GM12801 (cell line): ENCODE measurements at regions not wholly inside any gene's neighbourhood (a gene's known extent, or its start where the extent isn't known, plus 50 kb on each side); places are given as distances from the start of the nearest gene placed in this dataset.

Experiments used
- TF ChIP-seq, protein P1 (sequence below): IDR thresholded peaks from one replicate; pipeline ENCODE4 v1.5.1; 2011; ENCODE audit warnings: control low read depth; ENCODE audit not compliant: insufficient read length; ENCODE audit errors: extremely low read depth

DNA sequence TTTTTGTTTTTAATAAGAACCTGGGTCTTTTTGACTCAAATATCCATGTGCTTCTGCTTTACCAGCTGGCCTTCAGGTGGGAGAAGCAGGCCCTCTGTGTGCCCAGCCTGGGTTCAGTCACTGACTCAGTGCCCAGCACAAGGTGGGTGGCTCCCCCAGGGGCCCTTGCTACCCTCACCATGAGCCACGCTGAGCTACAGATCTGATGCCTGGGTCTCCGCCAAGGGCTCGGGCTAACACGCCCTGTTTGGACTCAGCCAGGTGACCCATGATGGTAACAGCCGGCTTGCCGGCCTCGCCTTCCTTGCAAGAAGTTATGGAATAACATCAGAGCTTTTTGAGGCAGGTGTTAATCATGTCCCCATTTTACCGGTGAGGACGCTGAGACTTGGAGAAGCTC, 109.5 kb upstream of the NLRP1 start:
- TF ChIP-seq, protein P1, sequence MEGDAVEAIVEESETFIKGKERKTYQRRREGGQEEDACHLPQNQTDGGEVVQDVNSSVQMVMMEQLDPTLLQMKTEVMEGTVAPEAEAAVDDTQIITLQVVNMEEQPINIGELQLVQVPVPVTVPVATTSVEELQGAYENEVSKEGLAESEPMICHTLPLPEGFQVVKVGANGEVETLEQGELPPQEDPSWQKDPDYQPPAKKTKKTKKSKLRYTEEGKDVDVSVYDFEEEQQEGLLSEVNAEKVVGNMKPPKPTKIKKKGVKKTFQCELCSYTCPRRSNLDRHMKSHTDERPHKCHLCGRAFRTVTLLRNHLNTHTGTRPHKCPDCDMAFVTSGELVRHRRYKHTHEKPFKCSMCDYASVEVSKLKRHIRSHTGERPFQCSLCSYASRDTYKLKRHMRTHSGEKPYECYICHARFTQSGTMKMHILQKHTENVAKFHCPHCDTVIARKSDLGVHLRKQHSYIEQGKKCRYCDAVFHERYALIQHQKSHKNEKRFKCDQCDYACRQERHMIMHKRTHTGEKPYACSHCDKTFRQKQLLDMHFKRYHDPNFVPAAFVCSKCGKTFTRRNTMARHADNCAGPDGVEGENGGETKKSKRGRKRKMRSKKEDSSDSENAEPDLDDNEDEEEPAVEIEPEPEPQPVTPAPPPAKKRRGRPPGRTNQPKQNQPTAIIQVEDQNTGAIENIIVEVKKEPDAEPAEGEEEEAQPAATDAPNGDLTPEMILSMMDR, result no peak

DNA sequence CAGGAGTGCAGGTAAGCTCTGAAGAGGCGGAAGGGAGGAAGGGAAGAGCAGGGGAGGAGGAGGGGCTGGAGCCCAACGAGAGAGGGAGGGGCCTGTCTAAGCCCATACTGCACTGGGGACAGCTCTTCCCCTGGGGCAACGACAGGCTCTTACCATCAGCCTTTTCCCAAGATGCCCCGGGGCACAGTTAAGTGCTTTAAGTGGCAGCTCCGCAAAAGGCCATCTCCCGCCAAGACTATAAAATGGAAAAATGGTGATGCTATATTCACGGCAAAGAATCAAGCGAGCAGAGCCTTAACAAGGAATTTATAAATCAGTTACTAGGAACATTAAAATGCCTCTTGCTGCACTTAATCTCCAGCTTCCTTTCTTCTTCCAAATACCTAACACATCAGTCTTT, 110.2 kb upstream of the NLRP1 start:
- TF ChIP-seq, protein P1, result no peak

- TF ChIP-seq, protein P1, result no peak
These were observed 111.2 kb upstream of the NLRP1 start for GRCh38 chr17:5695480-5695879.

- TF ChIP-seq, protein P1, result no peak
These were observed 114.7 kb upstream of the NLRP1 start for GRCh38 chr17:5698959-5699358.

GRCh38 chr17:5699814-5700213, 115.5 kb upstream of the NLRP1 start:
- TF ChIP-seq, protein P1, result no peak

DNA sequence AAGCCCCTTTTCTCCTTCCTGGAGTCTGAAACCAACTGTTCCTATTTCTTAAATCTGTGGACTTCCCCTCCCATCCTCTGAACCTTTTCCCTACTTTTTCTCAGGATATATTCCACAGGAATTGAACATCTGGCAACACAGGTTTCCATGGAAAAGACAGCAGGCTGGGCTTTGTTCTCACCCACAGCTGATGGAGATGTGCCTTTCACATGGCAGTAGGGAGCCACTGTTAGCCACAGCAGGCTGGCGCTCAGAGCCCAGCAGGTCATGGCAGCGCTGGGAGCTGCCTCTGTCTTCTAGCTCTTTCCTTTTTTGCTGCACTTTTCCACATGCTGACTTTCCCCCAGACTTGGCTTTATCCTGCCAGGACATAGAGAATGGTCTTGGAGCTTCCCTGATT, 116.4 kb upstream of the NLRP1 start:
- TF ChIP-seq, protein P1, result no peak

DNA sequence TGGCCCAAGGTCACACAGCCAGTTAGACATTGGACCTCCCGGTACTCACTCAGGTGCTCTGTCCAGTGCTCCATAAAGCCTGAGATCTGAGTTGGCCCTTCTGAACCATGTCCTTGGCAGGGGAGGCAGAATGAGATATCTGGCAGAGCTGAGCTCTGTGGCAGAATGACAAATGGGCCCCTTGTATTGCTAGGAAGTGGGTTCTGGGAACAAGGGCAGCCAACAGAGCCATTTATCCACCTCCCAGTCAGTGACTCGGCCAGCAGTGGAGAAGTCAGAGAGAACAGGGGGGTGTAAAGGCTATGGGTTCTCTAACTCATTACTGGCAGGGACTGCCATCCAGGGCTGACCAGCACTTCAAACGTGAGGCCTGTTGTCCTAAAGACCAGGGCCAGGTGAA, 117.1 kb upstream of the NLRP1 start:
- TF ChIP-seq, protein P1, result no peak
